HCT116 (cell line): ENCODE measurements at regions not wholly inside any gene's neighbourhood (a gene's known extent, or its start where the extent isn't known, plus 50 kb on each side); places are given as distances from the start of the nearest gene placed in this dataset.

Source experiments
- ATAC-seq: fragments of 200-7000 bp; cut with Tn5 transposase; 2 replicates; pipeline ENCODE4 v1.9.1; 2020; ENCODE audit warnings: mild to moderate bottlenecking, moderate library complexity
- BruUV-seq: library from RNA; stranded (reverse); fragments of 400-500 nt; replicated peaks from 2 replicates; lab custom pipeline; 2021; lab: Mats Ljungman, UMichigan
- CTCF ChIA-PET: fragments of 300-600 bp; sonication (Branson Sonifier 250); formaldehyde crosslinking; loops from one replicate; lab custom pipeline; 2021; ENCODE audit warnings: antibody characterized with exemption; lab: Charles Lee
- POLR2A ChIA-PET: fragments of 300-600, 350-600 bp; sonication (Branson Sonifier 250); formaldehyde crosslinking; loops from one replicate; lab custom pipeline; 2021; ENCODE audit warnings: antibody characterized with exemption; lab: Charles Lee
- RAD21 ChIA-PET, 2 experiments: fragments of 300-600 bp; sonication (Branson Sonifier 250); formaldehyde crosslinking; loops; one replicate each; lab custom pipeline; 2023; ENCODE audit warnings: low total read pairs in 2 of 2; ENCODE audit not compliant: uncharacterized antibody in 2 of 2, unreplicated experiment in 2 of 2, low non-redundant PET in 1 of 2; lab: Charles Lee
- DNase-seq: peaks from one replicate; pipeline ENCODE4 v3.0.0-alpha.2; 2010; ENCODE audit warnings: low read depth, low spot score
- H2AFZ ChIP-seq: fragments of 200-600 bp; shearing (Covaris generic), sonication (generic); 2 replicates; pipeline ENCODE4 v1.6.1; 2017; ENCODE audit warnings: low read depth, mixed run types, mixed read lengths, antibody characterized with exemption, low read length; ENCODE audit not compliant: poor library complexity, severe bottlenecking
- H3K27ac ChIP-seq: 2 replicates; pipeline ENCODE4 v1.5.1; 2012; ENCODE audit warnings: low read depth, low read length
- H3K27me3 ChIP-seq: fragments of 200-600 bp; sonication (generic); 2 replicates; pipeline ENCODE4 v1.6.1; 2016; ENCODE audit warnings: mixed run types, low read length, mixed read lengths; ENCODE audit not compliant: insufficient read depth
- H3K36me3 ChIP-seq, 2 experiments: fragments of 200-500 bp in 1 of 2; fragments of 200-600 bp in 1 of 2; sonication (Bioruptor generic) in 1 of 2; sonication (generic) in 1 of 2; 2 replicates each; pipeline versions ENCODE4 v1.5.1 to v1.6.1; 2014 to 2016; ENCODE audit warnings: low read length in 2 of 2, inconsistent platforms in 1 of 2, mixed read lengths in 1 of 2, mixed run types in 1 of 2; ENCODE audit not compliant: insufficient read depth in 2 of 2, control insufficient read depth in 1 of 2
- H3K4me1 ChIP-seq, 2 experiments: fragments of 200-600 bp in 1 of 2; sonication (generic) in 1 of 2; 2 replicates each; pipeline versions ENCODE4 v1.5.1 to v1.6.1; 2012 to 2017; ENCODE audit warnings: low read length in 2 of 2, inconsistent platforms in 1 of 2, mild to moderate bottlenecking in 1 of 2, mixed read lengths in 1 of 2, mixed run types in 1 of 2, moderate library complexity in 1 of 2; ENCODE audit not compliant: insufficient read depth in 2 of 2, control insufficient read depth in 1 of 2
- H3K4me2 ChIP-seq: fragments of 200-600 bp; sonication (generic); 2 replicates; pipeline ENCODE4 v1.6.1; 2017; ENCODE audit warnings: mixed run types, low read length, mixed read lengths
- H3K4me3 ChIP-seq, 2 experiments: fragments of 200-600 bp in 1 of 2; sonication (generic) in 1 of 2; replicated peaks in 1 of 2; 2 replicates each; pipeline ENCODE4 v1.5.1; 2011 to 2016; ENCODE audit warnings: low read length in 2 of 2, control low read depth in 1 of 2, low read depth in 1 of 2, mild to moderate bottlenecking in 1 of 2, mixed read lengths in 1 of 2, mixed run types in 1 of 2
- H3K79me2 ChIP-seq: fragments of 200-600 bp; sonication (generic); 2 replicates; pipeline ENCODE4 v1.6.1; 2017; ENCODE audit warnings: mild to moderate bottlenecking, mixed run types, low read length, moderate library complexity, mixed read lengths; ENCODE audit not compliant: insufficient read depth
- H3K9ac ChIP-seq: fragments of 200-600 bp; sonication (generic); 2 replicates; pipeline ENCODE4 v1.6.1; 2016; ENCODE audit warnings: low read length, mixed read lengths
- H3K9me2 ChIP-seq: fragments of 200-600 bp; sonication (generic), shearing (Covaris generic); 2 replicates; pipeline ENCODE4 v1.6.1; 2017; ENCODE audit warnings: mixed run types, mild to moderate bottlenecking, moderate library complexity; ENCODE audit not compliant: insufficient read depth
- H3K9me3 ChIP-seq, 2 experiments: fragments of 200-500 bp in 1 of 2; fragments of 200-600 bp in 1 of 2; sonication (Bioruptor generic) in 1 of 2; sonication (generic) in 1 of 2; 2 replicates each; pipeline ENCODE4 v1.6.1; 2014 to 2017; ENCODE audit warnings: low read length in 2 of 2, mixed read lengths in 2 of 2, inconsistent platforms in 1 of 2, low read depth in 1 of 2, mild to moderate bottlenecking in 1 of 2, mixed run types in 1 of 2, moderate library complexity in 1 of 2; ENCODE audit not compliant: control insufficient read depth in 1 of 2, insufficient read depth in 1 of 2
- H4K20me1 ChIP-seq: fragments of 200-600 bp; sonication (generic), shearing (Covaris generic); 2 replicates; pipeline ENCODE4 v1.6.1; 2017; ENCODE audit warnings: mixed run types, mild to moderate bottlenecking, moderate library complexity; ENCODE audit not compliant: insufficient read depth
- ATF3 ChIP-seq: IDR thresholded peaks from 2 replicates; pipeline ENCODE4 v1.6.1; 2012
- CEBPB ChIP-seq: IDR thresholded peaks from 2 replicates; pipeline ENCODE4 v1.6.1; 2012; ENCODE audit warnings: low read depth
- EGR1 ChIP-seq: IDR thresholded peaks from 2 replicates; pipeline ENCODE4 v1.6.1; 2012; ENCODE audit warnings: low read depth
- ELF1 ChIP-seq: IDR thresholded peaks from 2 replicates; pipeline ENCODE4 v1.6.1; 2012; ENCODE audit warnings: low read depth, borderline replicate concordance
- EZH2 ChIP-seq: fragments of 200-600 bp; sonication (generic); IDR thresholded peaks from 2 replicates; pipeline ENCODE4 v1.6.1; 2017; ENCODE audit warnings: antibody characterized with exemption, mixed run types
- EZH2phosphoT487 ChIP-seq: fragments of 200-600 bp; IDR thresholded peaks from 2 replicates; pipeline ENCODE4 v1.6.1; 2018; ENCODE audit warnings: antibody characterized with exemption, borderline replicate concordance
- FOSL1 ChIP-seq: IDR thresholded peaks from 2 replicates; pipeline ENCODE4 v1.6.1; 2012; ENCODE audit warnings: low read depth
- JUND ChIP-seq: IDR thresholded peaks from 2 replicates; pipeline ENCODE4 v1.6.1; 2012
- MAX ChIP-seq: IDR thresholded peaks from 2 replicates; pipeline ENCODE4 v1.6.1; 2012
- POLR2AphosphoS5 ChIP-seq: IDR thresholded peaks from 2 replicates; pipeline ENCODE4 v1.6.1; 2011; ENCODE audit warnings: mild to moderate bottlenecking, low read depth, low read length, moderate library complexity
- RAD21 ChIP-seq: IDR thresholded peaks from 2 replicates; pipeline ENCODE4 v1.6.1; 2012; ENCODE audit warnings: low read depth, mild to moderate bottlenecking
- REST ChIP-seq: IDR thresholded peaks from 2 replicates; pipeline ENCODE4 v1.6.1; 2012; ENCODE audit warnings: low read depth
- SP1 ChIP-seq: IDR thresholded peaks from 2 replicates; pipeline ENCODE4 v1.6.1; 2012; ENCODE audit warnings: low read depth
- TCF7L2 ChIP-seq: IDR thresholded peaks from 2 replicates; pipeline ENCODE4 v1.7.0; 2011; ENCODE audit warnings: borderline replicate concordance, inconsistent platforms; ENCODE audit not compliant: insufficient read depth, insufficient read length; ENCODE audit errors: extremely low read depth
- YY1 ChIP-seq: IDR thresholded peaks from 2 replicates; pipeline ENCODE4 v1.6.1; 2011; ENCODE audit warnings: low read length, low read depth, moderate library complexity, mild to moderate bottlenecking; ENCODE audit not compliant: insufficient replicate concordance; ENCODE audit errors: extremely low read depth
- ZBTB33 ChIP-seq: IDR thresholded peaks from 2 replicates; pipeline ENCODE4 v1.6.1; 2011; ENCODE audit warnings: mild to moderate bottlenecking, low read length, moderate library complexity; ENCODE audit not compliant: insufficient replicate concordance; ENCODE audit errors: extremely low read depth
- ZFX ChIP-seq: fragments of 450-650 bp; IDR thresholded peaks from 2 replicates; pipeline ENCODE4 v1.6.1; 2017
- intact Hi-C: fragments of 100-400 bp; cut with micrococcal nuclease; formaldehyde crosslinking; loops from 2 replicates; pipeline ENCODE4 v1.10.0; 2022

GRCh38 chr5:4208537-4208936 is 612.9 kb downstream of the IRX1 start (continued):
- TF ChIP-seq RAD21 (no peak), CEBPB (no peak), ELF1 (no peak), ATF3 (no peak), EGR1 (no peak), POLR2AphosphoS5 (no peak), EZH2 (no peak), MAX (no peak), ZFX (no peak), EZH2phosphoT487 (no peak), FOSL1 (no peak), TCF7L2 (no peak)

GRCh38 chr5:4208996-4209395 is 613.4 kb downstream of the IRX1 start:
- H3K9ac ChIP-seq: no peak overlapping the region
- no peaks in the 10 kb centered on the region for H3K36me3 ChIP-seq
- no peak for DNase-seq
- H2AFZ ChIP-seq: no peak overlapping the region
- no peak overlapping the region for H3K4me2 ChIP-seq
- CTCF ChIA-PET: no interaction called here
- no peaks in the 10 kb centered on the region for H3K27me3 ChIP-seq
- intact Hi-C loops: no loop called here
- H3K9me3 ChIP-seq: peaks cover 6 to 21% of the 10 kb centered on the region in 2 experiments; a peak in 2 of 4 replicates
- RAD21 ChIA-PET: no interaction called here
- H3K79me2 ChIP-seq: no peaks in the 10 kb centered on the region
- no peaks in the 10 kb centered on the region for H4K20me1 ChIP-seq
- no peaks in the 10 kb centered on the region for H3K4me1 ChIP-seq
- no peak overlapping the region for H3K27ac ChIP-seq
- no peak overlapping the region for H3K4me3 ChIP-seq
- ATAC-seq: no peak
- no peaks in the 10 kb centered on the region for H3K9me2 ChIP-seq
- TF ChIP-seq JUND (no peak), YY1 (no peak), REST (no peak), SP1 (no peak), EZH2phosphoT487 (no peak), ZBTB33 (no peak), EGR1 (no peak), ATF3 (no peak)
- POLR2A ChIA-PET: no interaction called here
- BruUV-seq: no TSS peak
